Testis (tissue), 2 donors: ENCODE measurements at regions not wholly inside any gene's neighbourhood (a gene's known extent, or its start where the extent isn't known, plus 50 kb on each side); places are given as distances from the start of the nearest gene placed in this dataset.

Experiments used
- CTCF ChIP-seq, 3 experiments: fragments of 450-650 bp in 2 of 3; fragments of 200-600 bp in 1 of 3; sonication (generic) in 1 of 3; IDR thresholded peaks; one replicate each; pipeline ENCODE4 v1.5.1; 2016 to 2019; ENCODE audit warnings: antibody characterized with exemption in 3 of 3, mild to moderate bottlenecking in 2 of 3, moderate library complexity in 1 of 3
- POLR2A ChIP-seq: fragments of 450-650 bp; IDR thresholded peaks from one replicate; pipeline ENCODE4 v1.6.1; 2017; ENCODE audit warnings: antibody characterized with exemption, mild to moderate bottlenecking, moderate library complexity

- TF ChIP-seq POLR2A (no peak), CTCF (IDR thresholded peaks at IDR 0.05) (no peak)
Measured at GRCh38 chr5:50564558-50564957, 101.9 kb upstream of the PARP8 start.
